ENCODE measurements at regions not wholly inside any gene's neighbourhood (a gene's known extent, or its start where the extent isn't known, plus 50 kb on each side); places are given as distances from the start of the nearest gene placed in this dataset.

- Mint-ChIP-seq H3K4me1 (no peaks in the 10 kb centered on the region), H3K4me3 (no peak overlapping the region), H3K9me3 (peaks cover 0 to 3% (median 0%) of the 10 kb centered on the region in 7 donors), H3K27me3 (peaks cover 31% of the 10 kb centered on the region), H3K27ac (no peak overlapping the region), H3K36me3 (no peaks in the 10 kb centered on the region)
- DNase-seq (no peak), ATAC-seq (ENCODE audit: low read depth in 2 of 2) (no peak)
- Histone ChIP-seq H3K36me3 (ENCODE audit: control insufficient read depth, insufficient read depth, low read length) (no peaks in the 10 kb centered on the region), H3K27me3 (ENCODE audit: control insufficient read depth, insufficient read depth, low read length) (peaks cover 6% of the 10 kb centered on the region), H3K27ac (ENCODE audit: insufficient read depth, low read length, poor library complexity, severe bottlenecking) (no peak overlapping the region), H3K4me3 (ENCODE audit: low read depth, low read length) (no peak overlapping the region), H3K9me3 (ENCODE audit: control insufficient read depth in 2 of 2, low read length in 2 of 2) (no peaks in the 10 kb centered on the region), H3K4me1 (ENCODE audit: control insufficient read depth, insufficient read depth, low read length, poor library complexity, severe bottlenecking) (no peaks in the 10 kb centered on the region)
Measured at GRCh38 chr5:54366707-54367106, 56.3 kb upstream of the ARL15 start.

- no peak overlapping the region for H3K27ac ChIP-seq (ENCODE audit: insufficient read depth, low read length, poor library complexity, severe bottlenecking)
- H3K27me3 ChIP-seq (ENCODE audit: control insufficient read depth, insufficient read depth, low read length): peaks cover 10% of the 10 kb centered on the region
- no peak overlapping the region for H3K4me3 ChIP-seq (ENCODE audit: low read depth, low read length)
- H3K36me3 ChIP-seq (ENCODE audit: control insufficient read depth, insufficient read depth, low read length): no peaks in the 10 kb centered on the region
- no peak for DNase-seq
- no peaks in the 10 kb centered on the region for H3K4me1 ChIP-seq (ENCODE audit: control insufficient read depth, insufficient read depth, low read length, poor library complexity, severe bottlenecking)
- H3K4me3 Mint-ChIP-seq: no peak overlapping the region
- peaks cover 35% of the 10 kb centered on the region for H3K27me3 Mint-ChIP-seq
- no peaks in the 10 kb centered on the region for H3K36me3 Mint-ChIP-seq
- peaks cover 0 to 3% (median 0%) of the 10 kb centered on the region in 7 donors for H3K9me3 Mint-ChIP-seq
- H3K4me1 Mint-ChIP-seq: no peaks in the 10 kb centered on the region
- no peak overlapping the region for H3K27ac Mint-ChIP-seq
- H3K9me3 ChIP-seq (ENCODE audit: control insufficient read depth in 2 of 2, low read length in 2 of 2): no peaks in the 10 kb centered on the region
- no peak for ATAC-seq (ENCODE audit: low read depth in 2 of 2)
Measured at GRCh38 chr5:54363669-54364068, 53.3 kb upstream of the ARL15 start.

GRCh38 chr5:54362992-54363625, 52.7 kb upstream of the ARL15 start:
- Mint-ChIP-seq H3K27ac (no peak overlapping the region), H3K4me3 (no peak overlapping the region), H3K36me3 (no peaks in the 10 kb centered on the region), H3K27me3 (peaks cover 31% of the 10 kb centered on the region), H3K4me1 (no peaks in the 10 kb centered on the region), H3K9me3 (peaks cover 0 to 2% (median 0%) of the 10 kb centered on the region in 7 donors)
- no peaks in the 10 kb centered on the region for H3K4me1 ChIP-seq (ENCODE audit: control insufficient read depth, insufficient read depth, low read length, poor library complexity, severe bottlenecking)
- H3K36me3 ChIP-seq (ENCODE audit: control insufficient read depth, insufficient read depth, low read length): no peaks in the 10 kb centered on the region
- no peaks in the 10 kb centered on the region for H3K9me3 ChIP-seq (ENCODE audit: control insufficient read depth in 2 of 2, low read length in 2 of 2)
- ATAC-seq (ENCODE audit: low read depth in 2 of 2) (no peak), DNase-seq (no peak)
- peaks cover 10% of the 10 kb centered on the region for H3K27me3 ChIP-seq (ENCODE audit: control insufficient read depth, insufficient read depth, low read length)
- H3K4me3 ChIP-seq (ENCODE audit: low read depth, low read length): no peak overlapping the region
- H3K27ac ChIP-seq (ENCODE audit: insufficient read depth, low read length, poor library complexity, severe bottlenecking): no peak overlapping the region

DNA sequence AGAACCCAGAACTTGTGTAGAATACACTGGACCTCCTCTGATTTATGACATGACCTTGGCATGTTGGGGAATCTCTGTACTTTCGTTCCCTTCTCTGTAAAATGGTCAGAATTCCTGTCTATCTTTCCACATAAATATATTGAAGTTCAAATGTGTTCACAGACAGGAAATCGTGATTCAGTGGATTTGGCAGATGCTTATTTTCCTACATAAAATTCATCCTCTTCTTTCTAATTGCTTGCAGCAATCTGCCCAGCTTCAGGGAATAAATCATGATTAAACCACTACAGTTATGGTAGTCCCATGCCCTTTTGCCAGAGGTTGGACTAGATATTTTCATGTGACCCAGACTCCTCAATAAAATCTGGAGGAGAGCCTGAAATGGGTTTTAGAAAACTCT, 52.1 kb upstream of the ARL15 start:
- H3K27ac ChIP-seq (ENCODE audit: insufficient read depth, low read length, poor library complexity, severe bottlenecking): no peak overlapping the region
- no peaks in the 10 kb centered on the region for H3K4me1 ChIP-seq (ENCODE audit: control insufficient read depth, insufficient read depth, low read length, poor library complexity, severe bottlenecking)
- Mint-ChIP-seq H3K4me1 (no peaks in the 10 kb centered on the region), H3K9me3 (peaks cover 0 to 2% (median 0%) of the 10 kb centered on the region in 7 donors), H3K27me3 (peaks cover 33% of the 10 kb centered on the region), H3K4me3 (no peak overlapping the region), H3K36me3 (no peaks in the 10 kb centered on the region), H3K27ac (no peak overlapping the region)
- DNase-seq: no peak
- no peak for ATAC-seq (ENCODE audit: low read depth in 2 of 2)
- no peaks in the 10 kb centered on the region for H3K36me3 ChIP-seq (ENCODE audit: control insufficient read depth, insufficient read depth, low read length)
- no peaks in the 10 kb centered on the region for H3K9me3 ChIP-seq (ENCODE audit: control insufficient read depth in 2 of 2, low read length in 2 of 2)
- no peak overlapping the region for H3K4me3 ChIP-seq (ENCODE audit: low read depth, low read length)
- H3K27me3 ChIP-seq (ENCODE audit: control insufficient read depth, insufficient read depth, low read length): peaks cover 12% of the 10 kb centered on the region

GRCh38 chr5:54361691-54362411, 51.5 kb upstream of the ARL15 start:
- Histone ChIP-seq H3K27me3 (ENCODE audit: control insufficient read depth, insufficient read depth, low read length) (peaks cover 12% of the 10 kb centered on the region), H3K36me3 (ENCODE audit: control insufficient read depth, insufficient read depth, low read length) (no peaks in the 10 kb centered on the region), H3K4me3 (ENCODE audit: low read depth, low read length) (no peak overlapping the region), H3K9me3 (ENCODE audit: control insufficient read depth in 2 of 2, low read length in 2 of 2) (no peaks in the 10 kb centered on the region), H3K27ac (ENCODE audit: insufficient read depth, low read length, poor library complexity, severe bottlenecking) (no peak overlapping the region), H3K4me1 (ENCODE audit: control insufficient read depth, insufficient read depth, low read length, poor library complexity, severe bottlenecking) (no peaks in the 10 kb centered on the region)
- ATAC-seq (ENCODE audit: low read depth in 2 of 2) (no peak), DNase-seq (no peak)
- Mint-ChIP-seq H3K36me3 (no peaks in the 10 kb centered on the region), H3K27ac (no peak overlapping the region), H3K4me3 (no peak overlapping the region), H3K4me1 (no peaks in the 10 kb centered on the region), H3K27me3 (peaks cover 33% of the 10 kb centered on the region), H3K9me3 (peaks cover 0 to 2% (median 0%) of the 10 kb centered on the region in 7 donors)

DNA sequence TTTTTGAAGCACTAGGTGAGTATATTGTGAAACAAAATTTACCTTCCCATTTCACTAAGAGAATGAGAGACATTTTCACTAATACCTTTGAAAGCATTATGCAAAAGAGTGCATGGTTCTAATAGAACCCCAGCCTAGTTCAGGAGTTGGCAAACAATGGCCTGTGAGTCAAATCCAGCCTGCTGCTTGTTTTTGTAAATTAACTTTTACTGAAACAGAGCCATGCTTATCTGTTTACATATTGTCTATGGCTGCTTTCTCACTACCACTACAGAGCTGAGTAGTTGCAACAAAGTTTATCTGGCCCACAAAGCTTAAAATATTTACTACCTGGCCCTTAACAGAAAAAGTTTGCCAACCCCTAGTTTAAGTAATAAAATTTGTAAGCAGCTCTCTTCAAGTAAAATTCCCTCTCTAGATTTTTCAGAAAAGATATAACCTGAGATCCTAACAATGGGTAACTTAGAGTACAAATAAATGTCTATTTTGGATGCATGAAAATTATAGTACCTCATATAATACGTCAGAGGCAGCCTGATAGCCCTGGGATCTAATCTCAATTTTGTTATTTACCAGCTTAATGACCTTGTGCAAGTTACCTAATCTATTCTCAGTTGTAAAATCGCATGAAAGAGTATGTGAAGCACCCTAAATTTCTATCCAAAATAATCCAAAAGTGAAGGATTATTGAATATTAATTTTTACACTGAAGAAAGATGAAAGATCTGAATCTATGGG, 50.7 kb upstream of the ARL15 start:
- Mint-ChIP-seq H3K9me3 (peaks cover 0 to 4% (median under 1%) of the 10 kb centered on the region in 7 donors), H3K27ac (no peak overlapping the region), H3K4me3 (no peak overlapping the region), H3K4me1 (no peaks in the 10 kb centered on the region), H3K27me3 (peaks cover 26% of the 10 kb centered on the region), H3K36me3 (no peaks in the 10 kb centered on the region)
- no peak overlapping the region for H3K27ac ChIP-seq (ENCODE audit: insufficient read depth, low read length, poor library complexity, severe bottlenecking)
- no peak overlapping the region for H3K4me3 ChIP-seq (ENCODE audit: low read depth, low read length)
- H3K27me3 ChIP-seq (ENCODE audit: control insufficient read depth, insufficient read depth, low read length): peaks cover 12% of the 10 kb centered on the region
- no peaks in the 10 kb centered on the region for H3K9me3 ChIP-seq (ENCODE audit: control insufficient read depth in 2 of 2, low read length in 2 of 2)
- no peaks in the 10 kb centered on the region for H3K4me1 ChIP-seq (ENCODE audit: control insufficient read depth, insufficient read depth, low read length, poor library complexity, severe bottlenecking)
- H3K36me3 ChIP-seq (ENCODE audit: control insufficient read depth, insufficient read depth, low read length): no peaks in the 10 kb centered on the region
- DNase-seq (no peak), ATAC-seq (ENCODE audit: low read depth in 2 of 2) (no peak)
